IMR-90 (cell line): ENCODE measurements at regions not wholly inside any gene's neighbourhood (a gene's known extent, or its start where the extent isn't known, plus 50 kb on each side); places are given as distances from the start of the nearest gene placed in this dataset.

Experiments used
- ATAC-seq: fragments of 200-7000 bp; cut with Tn5 transposase; 2 replicates; pipeline ENCODE4 v1.9.1; 2020; ENCODE audit warnings: low read depth, mild to moderate bottlenecking, moderate library complexity
- BruUV-seq: library from RNA; stranded (reverse); fragments of 400-500 nt; replicated peaks from 2 replicates; lab custom pipeline; 2021; lab: Mats Ljungman, UMichigan
- CTCF ChIA-PET: fragments of 300-600 bp; formaldehyde crosslinking; extraction: SDS; loops from one replicate; lab custom pipeline; 2021; ENCODE audit warnings: antibody characterized with exemption; lab: Yijun Ruan, JAX
- POLR2A ChIA-PET: fragments of 300-600 bp; sonication (Branson Sonifier 250); formaldehyde crosslinking; loops from one replicate; lab custom pipeline; 2022; ENCODE audit warnings: antibody characterized with exemption; ENCODE audit not compliant: unreplicated experiment; lab: Charles Lee
- DNase-seq: peaks from one replicate; pipeline ENCODE4 v3.0.0; 2013
- H2AFZ ChIP-seq: replicated peaks from 2 replicates; pipeline ENCODE3; 2013; ENCODE audit warnings: low read length, mild to moderate bottlenecking; ENCODE audit not compliant: poor library complexity
- H2AK5ac ChIP-seq: 2 replicates; pipeline ENCODE4 v1.6.1; 2013; ENCODE audit warnings: low read depth, low read length, inconsistent platforms
- H2AK9ac ChIP-seq: replicated peaks from 2 replicates; pipeline ENCODE3; 2013; ENCODE audit warnings: mild to moderate bottlenecking, low read depth, low read length, moderate library complexity; ENCODE audit not compliant: poor library complexity
- H2BK120ac ChIP-seq: 2 replicates; pipeline ENCODE4 v1.6.1; 2013; ENCODE audit warnings: low read depth, low read length, inconsistent platforms
- H2BK15ac ChIP-seq: 3 replicates; pipeline ENCODE4 v1.6.1; 2013; ENCODE audit warnings: low read depth, low read length, inconsistent platforms
- H2BK20ac ChIP-seq: 2 replicates; pipeline ENCODE4 v1.6.1; 2013; ENCODE audit warnings: low read depth, mild to moderate bottlenecking, inconsistent platforms, low read length, moderate library complexity
- H2BK5ac ChIP-seq: 2 replicates; pipeline ENCODE4 v1.6.1; 2013; ENCODE audit warnings: mild to moderate bottlenecking, low read depth, low read length, inconsistent platforms; ENCODE audit not compliant: poor library complexity, severe bottlenecking
- H3K14ac ChIP-seq: replicated peaks from 2 replicates; pipeline ENCODE4 v1.6.1; 2013; ENCODE audit warnings: low read depth, low read length, inconsistent platforms
- H3K18ac ChIP-seq: 2 replicates; pipeline ENCODE4 v1.6.1; 2013; ENCODE audit warnings: low read depth, low read length, control low read depth
- H3K23ac ChIP-seq: 2 replicates; pipeline ENCODE4 v1.6.1; 2013; ENCODE audit warnings: low read depth, low read length, inconsistent platforms
- H3K27ac ChIP-seq: 2 replicates; pipeline ENCODE4 v1.5.1; 2013; ENCODE audit warnings: mild to moderate bottlenecking, control low read depth, low read length; ENCODE audit not compliant: insufficient read depth
- H3K27me3 ChIP-seq: 2 replicates; pipeline ENCODE4 v1.6.1; 2013; ENCODE audit warnings: low read length; ENCODE audit not compliant: control insufficient read depth, insufficient read depth
- H3K36me3 ChIP-seq: 2 replicates; pipeline ENCODE4 v1.6.1; 2013; ENCODE audit warnings: low read length, mixed read lengths; ENCODE audit not compliant: control insufficient read depth, insufficient read depth
- H3K4ac ChIP-seq: 2 replicates; pipeline ENCODE4 v1.6.1; 2013; ENCODE audit warnings: low read depth, low read length, inconsistent platforms
- H3K4me1 ChIP-seq: 2 replicates; pipeline ENCODE4 v1.6.1; 2013; ENCODE audit warnings: low read length, mixed read lengths; ENCODE audit not compliant: control insufficient read depth, insufficient read depth
- H3K4me2 ChIP-seq: 2 replicates; pipeline ENCODE4 v1.6.1; 2013; ENCODE audit warnings: low read depth, mild to moderate bottlenecking, control low read depth, low read length, moderate library complexity
- H3K4me3 ChIP-seq: 2 replicates; pipeline ENCODE4 v1.5.1; 2013; ENCODE audit warnings: low read depth, mild to moderate bottlenecking, control low read depth, low read length, moderate library complexity; ENCODE audit not compliant: insufficient read depth
- H3K56ac ChIP-seq: 2 replicates; pipeline ENCODE4 v1.6.1; 2013; ENCODE audit warnings: low read length, inconsistent platforms; ENCODE audit not compliant: insufficient read depth; ENCODE audit errors: extremely low read depth
- H3K79me1 ChIP-seq, 2 experiments: 2 replicates each; pipeline ENCODE4 v1.6.1; 2013; ENCODE audit warnings: low read length in 2 of 2, inconsistent platforms in 1 of 2, low read depth in 1 of 2
- H3K9ac ChIP-seq: 2 replicates; pipeline ENCODE4 v1.6.1; 2013; ENCODE audit warnings: low read depth, low read length, control low read depth
- H3K9me1 ChIP-seq: 2 replicates; pipeline ENCODE4 v1.6.1; 2013; ENCODE audit warnings: low read length, inconsistent platforms; ENCODE audit not compliant: insufficient read depth
- H3K9me3 ChIP-seq: 2 replicates; pipeline ENCODE4 v1.6.1; 2013; ENCODE audit warnings: low read length; ENCODE audit not compliant: control insufficient read depth, insufficient read depth
- H4K20me1 ChIP-seq: 2 replicates; pipeline ENCODE4 v1.6.1; 2013; ENCODE audit warnings: low read length, inconsistent platforms; ENCODE audit not compliant: insufficient read depth
- H4K5ac ChIP-seq: 2 replicates; pipeline ENCODE4 v1.6.1; 2013; ENCODE audit warnings: mild to moderate bottlenecking, low read depth, low read length, control low read depth
- H4K8ac ChIP-seq, 2 experiments: 2 replicates each; pipeline ENCODE4 v1.6.1; 2013; ENCODE audit warnings: low read depth in 2 of 2, low read length in 2 of 2, control low read depth in 1 of 2, inconsistent platforms in 1 of 2
- H4K91ac ChIP-seq: 2 replicates; pipeline ENCODE4 v1.6.1; 2013; ENCODE audit warnings: low read depth, low read length, inconsistent platforms; ENCODE audit not compliant: insufficient read depth
- BHLHE40 ChIP-seq: fragments of 150-350 bp; IDR thresholded peaks from 2 replicates; pipeline ENCODE4 v1.6.1; 2016; ENCODE audit warnings: mild to moderate bottlenecking, low read depth, low read length
- CEBPB ChIP-seq: IDR thresholded peaks from 2 replicates; pipeline ENCODE4 v1.6.1; 2012; ENCODE audit warnings: low read depth, low read length, improper control_type of control experiment
- CHD1 ChIP-seq: IDR thresholded peaks from 2 replicates; pipeline ENCODE4 v1.6.1; 2012; ENCODE audit warnings: low read depth, low read length, improper control_type of control experiment
- CTCF ChIP-seq: conservative IDR thresholded peaks from 2 replicates; pipeline ENCODE4 v1.5.1; 2012; ENCODE audit warnings: mild to moderate bottlenecking, low read depth, low read length, improper control_type of control experiment
- ELK1 ChIP-seq: fragments of 150-350 bp; IDR thresholded peaks from 2 replicates; pipeline ENCODE4 v1.6.1; 2016; ENCODE audit warnings: low read depth, mild to moderate bottlenecking, low read length, moderate library complexity, borderline replicate concordance
- FOS ChIP-seq: fragments of 150-350 bp; IDR thresholded peaks from 2 replicates; pipeline ENCODE4 v1.6.1; 2016; ENCODE audit warnings: low read depth, low read length
- MAFK ChIP-seq: IDR thresholded peaks from 2 replicates; pipeline ENCODE4 v1.6.1; 2012; ENCODE audit warnings: low read depth, low read length, improper control_type of control experiment
- MAZ ChIP-seq: IDR thresholded peaks from 2 replicates; pipeline ENCODE4 v1.6.1; 2012; ENCODE audit warnings: low read depth, mild to moderate bottlenecking, low read length, improper control_type of control experiment, moderate library complexity, borderline replicate concordance
- MXI1 ChIP-seq: IDR thresholded peaks from 2 replicates; pipeline ENCODE4 v1.6.1; 2012; ENCODE audit warnings: low read depth, mild to moderate bottlenecking, low read length, moderate library complexity, borderline replicate concordance
- NFE2L2 ChIP-seq: fragments of 150-350 bp; IDR thresholded peaks from 2 replicates; pipeline ENCODE4 v1.6.1; 2016; ENCODE audit warnings: low read depth, mild to moderate bottlenecking, low read length
- POLR2A ChIP-seq: IDR thresholded peaks from 2 replicates; pipeline ENCODE4 v1.6.1; 2012; ENCODE audit warnings: mild to moderate bottlenecking, low read depth, low read length
- RAD21 ChIP-seq: IDR thresholded peaks from 2 replicates; pipeline ENCODE4 v1.6.1; 2012; ENCODE audit warnings: low read length, improper control_type of control experiment
- RCOR1 ChIP-seq: IDR thresholded peaks from 2 replicates; pipeline ENCODE4 v1.6.1; 2012; ENCODE audit warnings: mild to moderate bottlenecking, low read length, improper control_type of control experiment; ENCODE audit not compliant: insufficient replicate concordance
- RFX5 ChIP-seq: IDR thresholded peaks from 2 replicates; pipeline ENCODE4 v1.8.0; 2012; ENCODE audit warnings: low read depth, mild to moderate bottlenecking, low read length, moderate library complexity
- SMC3 ChIP-seq: fragments of 150-350 bp; IDR thresholded peaks from 2 replicates; pipeline ENCODE4 v1.6.1; 2016; ENCODE audit warnings: low read depth, mild to moderate bottlenecking, antibody characterized with exemption, low read length, moderate library complexity
- USF2 ChIP-seq: fragments of 150-350 bp; IDR thresholded peaks from 2 replicates; pipeline ENCODE4 v1.6.1; 2017; ENCODE audit warnings: mild to moderate bottlenecking, antibody characterized with exemption, low read length, low read depth
- WGBS, 2 experiments: methylation state at CpG; one replicate each; pipeline versions ENCODE4 v1.1.5 to v1.1.7; 2013; ENCODE audit warnings: missing lambda C conversion rate in 2 of 2; ENCODE audit not compliant: insufficient read length in 1 of 2; ENCODE audit errors: extremely low coverage in 2 of 2; 5-methylcytosine and 5-hydroxymethylcytosine counted together
- dilution Hi-C: fragments of 300-500 bp; cut with HindIII; formaldehyde crosslinking; loops from one replicate; pipeline ENCODE4 v1.14.3; 2018; ENCODE audit warnings: low sequenced_read_pairs; ENCODE audit not compliant: unreplicated experiment
- in situ Hi-C: fragments of 300-500 bp; cut with MboI; formaldehyde crosslinking; loops from 3 replicates; pipeline ENCODE4 v1.14.3; 2019; ENCODE audit warnings: low sequenced_read_pairs, inconsistent platforms, mixed read lengths
- intact Hi-C: fragments of 100-400 bp; cut with micrococcal nuclease; formaldehyde crosslinking; loops from 2 replicates; pipeline ENCODE4 v1.10.0; 2022

- Histone ChIP-seq H2AFZ (no peak overlapping the region), H2BK20ac (no peak overlapping the region), H3K27ac (no peak overlapping the region), H4K20me1 (no peaks in the 10 kb centered on the region), H3K36me3 (no peaks in the 10 kb centered on the region), H3K14ac (no peak overlapping the region), H2AK9ac (no peak overlapping the region), H3K4ac (no peak overlapping the region), H2BK5ac (no peak overlapping the region), H3K9ac (no peak overlapping the region), H3K23ac (no peak overlapping the region), H3K9me1 (no peaks in the 10 kb centered on the region), H2AK5ac (no peak overlapping the region), H3K56ac (no peak overlapping the region), H3K18ac (no peak overlapping the region), H3K4me2 (no peak overlapping the region), H3K79me1 (no peaks in the 10 kb centered on the region), H2BK15ac (no peak overlapping the region), H2BK120ac (no peak overlapping the region), H3K9me3 (peaks cover 4% of the 10 kb centered on the region), H3K4me3 (no peak overlapping the region), H4K91ac (no peak overlapping the region), H4K8ac (no peak overlapping the region), H4K5ac (no peak overlapping the region), H3K27me3 (no peaks in the 10 kb centered on the region), H3K4me1 (no peaks in the 10 kb centered on the region)
- ChIA-PET CTCF (no interaction called here), POLR2A (no interaction called here)
- DNase-seq (no peak), ATAC-seq (no peak)
- WGBS, 2 experiments: no CpG with 5 or more reads among the region's 1 CpG
- TF ChIP-seq MAZ (no peak), RFX5 (no peak), CHD1 (no peak), RCOR1 (no peak), NFE2L2 (no peak), MAFK (no peak), BHLHE40 (no peak), MXI1 (no peak), USF2 (no peak), POLR2A (no peak), CTCF (no peak), RAD21 (no peak), SMC3 (no peak), ELK1 (no peak), FOS (no peak), CEBPB (no peak)
- in situ Hi-C loops: loop anchor here (25.0 kb wide), 1 partner anchor 103 kb away; no protein-coding TSS in a partner anchor
- intact Hi-C loops: no loop called here
- dilution Hi-C loops: no loop called here
- no TSS peak for BruUV-seq
Observed at GRCh38 chr9:103215197-103215596, 220.1 kb downstream of the CYLC2 start.
